Adrenal gland (tissue), 9 donors: ENCODE measurements at regions not wholly inside any gene's neighbourhood (a gene's known extent, or its start where the extent isn't known, plus 50 kb on each side); places are given as distances from the start of the nearest gene placed in this dataset.

Experiments used
- DNase-seq, 7 donors: peaks; one replicate each; pipeline ENCODE4 v3.0.0-alpha.2; 2019 to 2020
- H3K27ac ChIP-seq, 5 donors: fragments of 200-600 bp; sonication (generic) in 4 of 5; 1 replicate in 3 of 5; 2 replicates in 2 of 5; pipeline versions ENCODE4 v1.5.1 to v1.8.0; 2016 to 2020; ENCODE audit warnings: mild to moderate bottlenecking in 1 of 5
- H3K27me3 ChIP-seq: fragments of 200-600 bp; 2 replicates; pipeline ENCODE4 v1.8.0; 2021
- H3K36me3 ChIP-seq, 2 donors: fragments of 200-600 bp; replicated peaks in 1 of 2; 1 replicate in 1 of 2; 2 replicates in 1 of 2; pipeline versions ENCODE4 v1.5.1 to v1.8.0; 2018 to 2022
- H3K4me1 ChIP-seq, 2 donors: fragments of 200-600 bp; replicated peaks in 1 of 2; 1 replicate in 1 of 2; 2 replicates in 1 of 2; pipeline versions ENCODE4 v1.5.1 to v1.8.0; 2018 to 2021
- H3K4me3 ChIP-seq, 4 donors: fragments of 200-600 bp; sonication (generic) in 3 of 4; one replicate each; pipeline ENCODE4 v1.5.1; 2016 to 2018
- H3K9me3 ChIP-seq, 3 donors: fragments of 200-600 bp; sonication (generic) in 1 of 3; replicated peaks in 1 of 3; 1 replicate in 2 of 3; 2 replicates in 1 of 3; pipeline versions ENCODE4 v1.5.1 to v1.8.0; 2016 to 2021
- POLR2A ChIP-seq, 2 donors: fragments of 450-650 bp; IDR thresholded peaks; one replicate each; pipeline ENCODE4 v1.6.1; 2017; ENCODE audit warnings: antibody characterized with exemption in 2 of 2, mild to moderate bottlenecking in 2 of 2, moderate library complexity in 1 of 2
- WGBS, 4 donors: extraction: QIAGEN DNeasy Blood & Tissue Kit in 2 of 4; methylation state at CpG; one replicate each; pipeline versions ENCODE4 v1.1.5 to v1.1.7; 2013 to 2017; 5-methylcytosine and 5-hydroxymethylcytosine counted together
- intact Hi-C, 2 donors: fragments of 100-400 bp; cut with DNase I; formaldehyde crosslinking; loops; one replicate each; pipeline versions ENCODE4 v1.14.1 to v1.15.0; 2022 to 2023
- TF ChIP-seq, protein P1 (sequence below), 6 experiments: fragments of 450-650 bp in 4 of 6; fragments of 200-600 bp in 2 of 6; sonication (generic) in 1 of 6; IDR thresholded peaks; 1 replicate in 5 of 6; 2 replicates in 1 of 6; pipeline versions ENCODE4 v1.5.1 to v1.8.0; 2016 to 2021; ENCODE audit warnings: antibody characterized with exemption in 6 of 6, mild to moderate bottlenecking in 2 of 6, moderate library complexity in 1 of 6
- donor health status: healthy with polysubstance abuse.
- donor health status: Bipolar disorder and iron deficiency.
- donor health status: DM: yes; HTN: yes; CAD: no.
- donor health status: DM: no; HTN: no; CAD: no.
- donor health status: DM: no; HTN: no; CAD: no.

DNA sequence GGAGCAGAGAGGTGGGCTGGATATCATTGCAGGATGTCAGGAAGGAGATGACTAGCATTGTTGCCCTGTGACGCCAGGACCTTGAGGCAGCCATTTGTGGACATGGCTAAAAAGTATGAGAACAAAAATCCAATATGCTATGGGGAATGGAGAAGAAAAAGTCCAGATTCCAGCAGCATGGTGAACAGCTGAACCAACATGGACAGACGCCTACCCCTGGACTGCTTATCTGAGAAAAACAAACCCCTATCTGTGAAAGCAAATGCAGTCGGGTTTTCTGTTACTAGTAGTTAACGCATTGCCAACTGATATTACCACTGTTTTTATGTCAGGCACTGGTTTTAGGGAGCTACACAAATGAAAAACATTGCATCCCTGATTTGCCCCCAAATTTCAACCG lies 251.2 kb upstream of the RORA start:
- DNase-seq = no peak
- no peaks in the 10 kb centered on the region for H3K36me3 ChIP-seq
- H3K4me3 ChIP-seq = no peak overlapping the region
- H3K4me1 ChIP-seq = no peaks in the 10 kb centered on the region
- 68 to 81% (median 71%) methylated on average over 5 of the region's 5 CpGs for whole genome bisulfite sequencing, 4 donors
- no peaks in the 10 kb centered on the region for H3K9me3 ChIP-seq
- TF ChIP-seq, protein P1, sequence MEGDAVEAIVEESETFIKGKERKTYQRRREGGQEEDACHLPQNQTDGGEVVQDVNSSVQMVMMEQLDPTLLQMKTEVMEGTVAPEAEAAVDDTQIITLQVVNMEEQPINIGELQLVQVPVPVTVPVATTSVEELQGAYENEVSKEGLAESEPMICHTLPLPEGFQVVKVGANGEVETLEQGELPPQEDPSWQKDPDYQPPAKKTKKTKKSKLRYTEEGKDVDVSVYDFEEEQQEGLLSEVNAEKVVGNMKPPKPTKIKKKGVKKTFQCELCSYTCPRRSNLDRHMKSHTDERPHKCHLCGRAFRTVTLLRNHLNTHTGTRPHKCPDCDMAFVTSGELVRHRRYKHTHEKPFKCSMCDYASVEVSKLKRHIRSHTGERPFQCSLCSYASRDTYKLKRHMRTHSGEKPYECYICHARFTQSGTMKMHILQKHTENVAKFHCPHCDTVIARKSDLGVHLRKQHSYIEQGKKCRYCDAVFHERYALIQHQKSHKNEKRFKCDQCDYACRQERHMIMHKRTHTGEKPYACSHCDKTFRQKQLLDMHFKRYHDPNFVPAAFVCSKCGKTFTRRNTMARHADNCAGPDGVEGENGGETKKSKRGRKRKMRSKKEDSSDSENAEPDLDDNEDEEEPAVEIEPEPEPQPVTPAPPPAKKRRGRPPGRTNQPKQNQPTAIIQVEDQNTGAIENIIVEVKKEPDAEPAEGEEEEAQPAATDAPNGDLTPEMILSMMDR (IDR thresholded peaks at IDR 0.05) = no peak
- TF ChIP-seq POLR2A (IDR thresholded peaks at IDR 0.05) = no peak
- no peak overlapping the region for H3K27ac ChIP-seq
- no peaks in the 10 kb centered on the region for H3K27me3 ChIP-seq
- intact Hi-C loops = no loop called here

DNA sequence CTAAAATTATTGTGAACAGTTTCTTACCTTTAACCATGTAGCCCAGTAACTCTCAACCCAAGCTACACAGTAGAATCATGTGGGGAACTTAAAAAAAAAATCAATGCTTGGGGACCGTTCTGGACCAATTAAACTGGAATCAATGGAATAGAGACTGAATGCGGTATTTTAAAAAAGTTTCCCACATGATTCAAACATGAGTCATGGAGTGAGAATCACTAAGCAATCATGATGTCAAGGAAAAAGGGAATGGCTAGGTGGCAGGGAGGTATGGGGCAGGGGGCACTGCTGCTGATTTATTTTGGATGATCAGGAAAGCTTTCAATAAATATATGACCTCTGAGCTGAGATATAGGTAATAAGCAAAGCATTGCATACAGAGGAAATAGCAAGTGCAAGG lies 250.5 kb upstream of the RORA start:
- Histone ChIP-seq H3K9me3 (no peaks in the 10 kb centered on the region), H3K36me3 (no peaks in the 10 kb centered on the region)

DNA sequence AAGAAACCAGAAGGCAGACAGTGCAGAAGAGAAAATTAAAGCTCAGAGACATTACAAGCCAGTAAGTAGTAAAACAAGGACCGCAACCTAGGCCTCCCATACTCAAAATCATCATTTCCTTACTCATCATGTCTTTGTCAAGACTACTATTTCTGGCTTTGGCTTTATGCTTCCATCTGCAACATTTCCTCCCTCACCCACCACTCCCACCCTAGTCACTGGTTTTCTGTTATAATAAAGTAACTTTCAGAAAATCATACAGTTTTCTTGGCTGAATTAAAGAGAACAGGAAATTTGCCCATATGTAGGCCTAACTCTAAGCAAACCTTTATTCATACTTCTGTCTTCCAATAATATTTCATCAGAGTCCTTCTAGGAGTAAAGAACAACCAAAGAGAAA lies 247.6 kb upstream of the RORA start:
- no peaks in the 10 kb centered on the region for H3K9me3 ChIP-seq
- H3K4me1 ChIP-seq = no peaks in the 10 kb centered on the region
- no peaks in the 10 kb centered on the region for H3K27me3 ChIP-seq
- no peak for DNase-seq
- no peak overlapping the region for H3K27ac ChIP-seq
- TF ChIP-seq POLR2A (IDR thresholded peaks at IDR 0.05) = no peak
- TF ChIP-seq, protein P1 (IDR thresholded peaks at IDR 0.05) = no peak
- no peaks in the 10 kb centered on the region for H3K36me3 ChIP-seq
- WGBS, 4 donors = 95 to 100% (median 100%) methylated on average over 1 of the region's 1 CpG
- no peak overlapping the region for H3K4me3 ChIP-seq
- intact Hi-C loops = no loop called here

More for the DNA sequence above, 250.5 kb upstream of the RORA start:
- H3K4me1 ChIP-seq = no peaks in the 10 kb centered on the region
- no peaks in the 10 kb centered on the region for H3K27me3 ChIP-seq
- TF ChIP-seq, protein P1 (IDR thresholded peaks at IDR 0.05) = no peak
- TF ChIP-seq POLR2A (IDR thresholded peaks at IDR 0.05) = no peak
- DNase-seq = no peak
- no peak overlapping the region for H3K4me3 ChIP-seq
- intact Hi-C loops = no loop called here
- no peak overlapping the region for H3K27ac ChIP-seq
- WGBS, 4 donors = 47 to 61% (median 57%) methylated on average over 2 of the region's 2 CpGs

DNA sequence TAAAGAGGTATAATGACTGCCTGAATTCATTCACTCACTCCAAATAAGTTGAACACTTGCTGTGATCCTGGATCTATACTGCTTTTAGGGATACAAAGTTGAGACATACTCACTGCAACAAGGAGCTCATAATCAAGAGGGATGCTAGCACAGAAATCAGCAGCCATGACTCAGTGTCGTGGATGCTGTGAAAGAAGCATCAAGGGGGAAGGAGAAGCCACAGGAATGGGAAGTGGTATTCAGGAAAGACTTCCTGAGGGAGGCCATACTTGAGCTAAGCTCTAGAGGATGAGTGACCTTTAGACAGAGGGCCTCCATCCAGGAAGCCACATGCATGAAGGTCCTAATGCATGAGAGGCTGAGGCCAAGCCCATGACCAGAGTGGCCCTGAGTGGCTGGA lies 245.7 kb upstream of the RORA start:
- Histone ChIP-seq H3K27ac (no peak overlapping the region), H3K27me3 (no peaks in the 10 kb centered on the region), H3K36me3 (no peaks in the 10 kb centered on the region), H3K4me1 (no peaks in the 10 kb centered on the region), H3K4me3 (no peak overlapping the region), H3K9me3 (no peaks in the 10 kb centered on the region)
- no peak for TF ChIP-seq POLR2A (IDR thresholded peaks at IDR 0.05)
- TF ChIP-seq, protein P1 (IDR thresholded peaks at IDR 0.05) = no peak
- WGBS, 4 donors = 70 to 82% (median 76%) methylated on average over 1 of the region's 1 CpG
- no peak for DNase-seq
- intact Hi-C loops = no loop called here
